ENCODE measurements at regions not wholly inside any gene's neighbourhood (a gene's known extent, or its start where the extent isn't known, plus 50 kb on each side); places are given as distances from the start of the nearest gene placed in this dataset.

GRCh38 chr2:71812736-71813135 is 334.9 kb downstream of the CYP26B1 start:
- DNase-seq: no peak

GRCh38 chr2:71811726-71812125 is 335.9 kb downstream of the CYP26B1 start:
- DNase-seq: no peak

GRCh38 chr2:71811157-71811556 is 336.5 kb downstream of the CYP26B1 start:
- no peak for DNase-seq

GRCh38 chr2:71807581-71808451 is 339.8 kb downstream of the CYP26B1 start:
- peak; percentile 50 for DNase-seq

- no peak for DNase-seq
Measured at GRCh38 chr2:71806432-71806831, 341.2 kb downstream of the CYP26B1 start.

GRCh38 chr2:71804281-71804751 is 343.3 kb downstream of the CYP26B1 start:
- no peak for DNase-seq

- no peak for DNase-seq
Measured at GRCh38 chr2:71803398-71803797, 344.3 kb downstream of the CYP26B1 start.

- DNase-seq: no peak
Measured at GRCh38 chr2:71802556-71802955, 345.1 kb downstream of the CYP26B1 start.

GRCh38 chr2:71801969-71802368 is 345.7 kb downstream of the CYP26B1 start:
- peak; percentile 46 for DNase-seq

- no peak for DNase-seq
Measured at GRCh38 chr2:71801556-71801955, 346.1 kb downstream of the CYP26B1 start.

- peak; percentile 40 for DNase-seq
Measured at GRCh38 chr2:71800851-71801250, 346.8 kb downstream of the CYP26B1 start.

- DNase-seq: no peak
Measured at GRCh38 chr2:71800106-71800809, 346.9 kb downstream of the DYSF start.

GRCh38 chr2:71799013-71799575 is 345.7 kb downstream of the DYSF start:
- no peak for DNase-seq

GRCh38 chr2:71798266-71799012 is 345.1 kb downstream of the DYSF start:
- DNase-seq: no peak

- no peak for DNase-seq
Measured at GRCh38 chr2:71797035-71797810, 343.9 kb downstream of the DYSF start.

GRCh38 chr2:71796174-71796593 is 342.8 kb downstream of the DYSF start:
- DNase-seq: no peak

GRCh38 chr2:71795486-71795885 is 342.1 kb downstream of the DYSF start:
- DNase-seq: no peak

GRCh38 chr2:71794611-71795010 is 341.2 kb downstream of the DYSF start:
- no peak for DNase-seq

- DNase-seq: no peak
Measured at GRCh38 chr2:71793926-71794325, 340.6 kb downstream of the DYSF start.

GRCh38 chr2:71792926-71793761 is 339.8 kb downstream of the DYSF start:
- DNase-seq: no peak
